ENCODE measurements at regions not wholly inside any gene's neighbourhood (a gene's known extent, or its start where the extent isn't known, plus 50 kb on each side); places are given as distances from the start of the nearest gene placed in this dataset.

GRCh38 chr2:36178384-36178783 lies 177.2 kb upstream of the CRIM1 start:
- Histone ChIP-seq H3K27me3 (replicated peaks; ENCODE audit: insufficient read depth, low read depth, low read length, poor library complexity) (no peaks in the 10 kb centered on the region), H3K36me3 (ENCODE audit: insufficient read depth, low read length, poor library complexity, severe bottlenecking) (no peaks in the 10 kb centered on the region), H3K27ac (ENCODE audit: low read depth, low read length, poor library complexity, severe bottlenecking) (no peak overlapping the region), H3K4me1 (ENCODE audit: insufficient read depth, low read length, poor library complexity, severe bottlenecking) (no peaks in the 10 kb centered on the region), H3K9me3 (ENCODE audit: low read depth, low read length, poor library complexity, severe bottlenecking) (no peaks in the 10 kb centered on the region), H3K4me3 (ENCODE audit: low read depth, low read length, poor library complexity, severe bottlenecking) (no peak overlapping the region)
- DNase-seq (ENCODE audit: low spot score), result no peak
- ChIA-PET POLR2A (ENCODE audit: low non-redundant PET) (no interaction called here), CTCF (interaction anchor here (0.5 kb wide), 1 partner anchor 389 kb away, joined by 7 read pairs; no protein-coding TSS in a partner anchor)
- TF ChIP-seq EZH2 (IDR thresholded peaks at IDR 0.05; ENCODE audit: borderline replicate concordance, low read depth, low read length, poor library complexity, severe bottlenecking) (no peak), CTCF (conservative IDR thresholded peaks at IDR 0.05; ENCODE audit: low read depth, low read length) (no peak)
- no TSS peak for BruUV-seq (replicated peaks)
- intact Hi-C loops (cut with micrococcal nuclease; ENCODE audit: unreplicated experiment), result no loop called here

- CTCF ChIA-PET, result no interaction called here
- DNase-seq (ENCODE audit: low spot score), result no peak
- BruUV-seq (replicated peaks), result no TSS peak
- intact Hi-C loops (cut with micrococcal nuclease; ENCODE audit: unreplicated experiment), result no loop called here
- no peaks in the 10 kb centered on the region for H3K9me3 ChIP-seq (ENCODE audit: low read depth, low read length, poor library complexity, severe bottlenecking)
- H3K4me1 ChIP-seq (ENCODE audit: insufficient read depth, low read length, poor library complexity, severe bottlenecking), result no peaks in the 10 kb centered on the region
- H3K27me3 ChIP-seq (replicated peaks; ENCODE audit: insufficient read depth, low read depth, low read length, poor library complexity), result no peaks in the 10 kb centered on the region
- POLR2A ChIA-PET (ENCODE audit: low non-redundant PET), result no interaction called here
- TF ChIP-seq EZH2 (IDR thresholded peaks at IDR 0.05; ENCODE audit: borderline replicate concordance, low read depth, low read length, poor library complexity, severe bottlenecking) (no peak), CTCF (conservative IDR thresholded peaks at IDR 0.05; ENCODE audit: low read depth, low read length) (no peak)
- H3K4me3 ChIP-seq (ENCODE audit: low read depth, low read length, poor library complexity, severe bottlenecking), result no peak overlapping the region
- no peaks in the 10 kb centered on the region for H3K36me3 ChIP-seq (ENCODE audit: insufficient read depth, low read length, poor library complexity, severe bottlenecking)
- no peak overlapping the region for H3K27ac ChIP-seq (ENCODE audit: low read depth, low read length, poor library complexity, severe bottlenecking)
Observed at GRCh38 chr2:36177282-36177681, 178.3 kb upstream of the CRIM1 start.

- CTCF ChIA-PET, result no interaction called here
- intact Hi-C loops (cut with micrococcal nuclease; ENCODE audit: unreplicated experiment), result no loop called here
- no TSS peak for BruUV-seq (replicated peaks)
Observed at GRCh38 chr2:36174920-36175319, 180.7 kb upstream of the CRIM1 start.

More at GRCh38 chr2:36174920-36175319, 180.7 kb upstream of the CRIM1 start:
- H3K4me3 ChIP-seq (ENCODE audit: low read depth, low read length, poor library complexity, severe bottlenecking), result no peak overlapping the region
- no peak overlapping the region for H3K27ac ChIP-seq (ENCODE audit: low read depth, low read length, poor library complexity, severe bottlenecking)
- DNase-seq (ENCODE audit: low spot score), result no peak
- no peaks in the 10 kb centered on the region for H3K27me3 ChIP-seq (replicated peaks; ENCODE audit: insufficient read depth, low read depth, low read length, poor library complexity)
- POLR2A ChIA-PET (ENCODE audit: low non-redundant PET), result no interaction called here
- no peak for TF ChIP-seq CTCF (conservative IDR thresholded peaks at IDR 0.05; ENCODE audit: low read depth, low read length)
- no peak for TF ChIP-seq EZH2 (IDR thresholded peaks at IDR 0.05; ENCODE audit: borderline replicate concordance, low read depth, low read length, poor library complexity, severe bottlenecking)
- H3K4me1 ChIP-seq (ENCODE audit: insufficient read depth, low read length, poor library complexity, severe bottlenecking), result no peaks in the 10 kb centered on the region
- no peaks in the 10 kb centered on the region for H3K36me3 ChIP-seq (ENCODE audit: insufficient read depth, low read length, poor library complexity, severe bottlenecking)
- no peaks in the 10 kb centered on the region for H3K9me3 ChIP-seq (ENCODE audit: low read depth, low read length, poor library complexity, severe bottlenecking)
